Renal pelvis (tissue), 1 donor: ENCODE measurements at regions not wholly inside any gene's neighbourhood (a gene's known extent, or its start where the extent isn't known, plus 50 kb on each side); places are given as distances from the start of the nearest gene placed in this dataset.

Source experiments
- DNase-seq: peaks from one replicate; pipeline ENCODE4 v3.0.0-alpha.2; 2013

- no peak for DNase-seq
These were observed 67.5 kb downstream of the PRR32 start for GRCh38 chrX:126886997-126887396.

- no peak for DNase-seq
These were observed 81.4 kb downstream of the PRR32 start for GRCh38 chrX:126900937-126901336.

GRCh38 chrX:126929071-126929470 is 109.5 kb downstream of the PRR32 start:
- DNase-seq, result no peak

- no peak for DNase-seq
These were observed 147.7 kb downstream of the PRR32 start for GRCh38 chrX:126967225-126967624.

GRCh38 chrX:126982158-126982557 is 162.6 kb downstream of the PRR32 start:
- no peak for DNase-seq

GRCh38 chrX:126985027-126985426 is 165.5 kb downstream of the PRR32 start:
- no peak for DNase-seq

- no peak for DNase-seq
These were observed 166.5 kb downstream of the PRR32 start for GRCh38 chrX:126985981-126986380.

- peak; percentile 10 for DNase-seq
These were observed 174.6 kb downstream of the PRR32 start for GRCh38 chrX:126994032-126994600.

GRCh38 chrX:127011629-127012028 is 192.1 kb downstream of the PRR32 start:
- no peak for DNase-seq

- no peak for DNase-seq
These were observed 205.5 kb downstream of the PRR32 start for GRCh38 chrX:127025013-127025412.

GRCh38 chrX:127030016-127030748 is 210.7 kb downstream of the PRR32 start:
- no peak for DNase-seq

GRCh38 chrX:127037159-127037558 is 217.6 kb downstream of the PRR32 start:
- no peak for DNase-seq

- peak; percentile 7 for DNase-seq
These were observed 218.5 kb downstream of the PRR32 start for GRCh38 chrX:127038065-127038464.

GRCh38 chrX:127057891-127058619 is 238.5 kb downstream of the PRR32 start:
- no peak for DNase-seq

- no peak for DNase-seq
These were observed 266.4 kb downstream of the PRR32 start for GRCh38 chrX:127085939-127086338.

- no peak for DNase-seq
These were observed 293.2 kb downstream of the PRR32 start for GRCh38 chrX:127112726-127113125.

GRCh38 chrX:127124871-127125270 is 305.3 kb downstream of the PRR32 start:
- DNase-seq, result no peak

- DNase-seq, result no peak
These were observed 308.8 kb downstream of the PRR32 start for GRCh38 chrX:127128282-127128681.

- no peak for DNase-seq
These were observed 310.0 kb downstream of the PRR32 start for GRCh38 chrX:127129510-127129909.

- no peak for DNase-seq
These were observed 318.7 kb downstream of the PRR32 start for GRCh38 chrX:127138218-127138617.

- no peak for DNase-seq
These were observed 358.4 kb downstream of the PRR32 start for GRCh38 chrX:127177966-127178365.

- no peak for DNase-seq
These were observed 367.6 kb downstream of the PRR32 start for GRCh38 chrX:127187095-127187494.

GRCh38 chrX:127190381-127190780 is 370.9 kb downstream of the PRR32 start:
- DNase-seq, result no peak
